H9 (cell line): ENCODE measurements at regions not wholly inside any gene's neighbourhood (a gene's known extent, or its start where the extent isn't known, plus 50 kb on each side); places are given as distances from the start of the nearest gene placed in this dataset.

ENCODE experiments used
- DNase-seq: peaks from one replicate; pipeline ENCODE4 v3.0.0-alpha.2; 2017
- H2AFZ ChIP-seq: one replicate; pipeline ENCODE4 v1.6.1; 2013; ENCODE audit warnings: mild to moderate bottlenecking, low read length, control low read depth, moderate library complexity
- H2AK5ac ChIP-seq: 2 replicates; pipeline ENCODE4 v1.6.1; 2013; ENCODE audit warnings: low read length, control low read depth, mixed read lengths; ENCODE audit not compliant: insufficient read length
- H2BK120ac ChIP-seq: one replicate; pipeline ENCODE4 v1.6.1; 2013; ENCODE audit warnings: low read depth, mild to moderate bottlenecking, low read length, control low read depth, inconsistent platforms; ENCODE audit not compliant: poor library complexity, severe bottlenecking
- H2BK12ac ChIP-seq: 2 replicates; pipeline ENCODE4 v1.6.1; 2013; ENCODE audit warnings: low read length, control low read depth, mixed read lengths, low read depth; ENCODE audit not compliant: insufficient read length
- H2BK15ac ChIP-seq: 2 replicates; pipeline ENCODE4 v1.6.1; 2013; ENCODE audit warnings: low read depth, low read length, control low read depth
- H2BK20ac ChIP-seq: one replicate; pipeline ENCODE4 v1.6.1; 2013; ENCODE audit warnings: low read depth, mild to moderate bottlenecking, low read length, control low read depth, inconsistent platforms; ENCODE audit not compliant: poor library complexity, severe bottlenecking
- H2BK5ac ChIP-seq: 2 replicates; pipeline ENCODE4 v1.6.1; 2013; ENCODE audit warnings: low read length, control low read depth, mixed read lengths; ENCODE audit not compliant: insufficient read length
- H3K14ac ChIP-seq: 2 replicates; pipeline ENCODE4 v1.6.1; 2013; ENCODE audit warnings: low read length, control low read depth; ENCODE audit not compliant: insufficient read depth
- H3K18ac ChIP-seq: 2 replicates; pipeline ENCODE4 v1.6.1; 2013; ENCODE audit warnings: low read depth, mild to moderate bottlenecking, mixed read lengths, low read length, control low read depth; ENCODE audit not compliant: insufficient read length
- H3K23ac ChIP-seq: 2 replicates; pipeline ENCODE4 v1.6.1; 2013; ENCODE audit warnings: low read length, control low read depth, mixed read lengths, low read depth; ENCODE audit not compliant: insufficient read length
- H3K23me2 ChIP-seq: 2 replicates; pipeline ENCODE4 v1.6.1; 2013; ENCODE audit warnings: low read depth, mild to moderate bottlenecking, mixed read lengths, low read length, control low read depth; ENCODE audit not compliant: insufficient read length, poor library complexity, severe bottlenecking
- H3K27ac ChIP-seq: 2 replicates; pipeline ENCODE4 v1.5.1; 2013; ENCODE audit warnings: low read length, control low read depth, mixed read lengths, low read depth; ENCODE audit not compliant: insufficient read length
- H3K27me3 ChIP-seq: 2 replicates; pipeline ENCODE4 v1.6.1; 2013; ENCODE audit warnings: low read length, control low read depth, inconsistent platforms; ENCODE audit not compliant: insufficient read depth
- H3K4ac ChIP-seq: 2 replicates; pipeline ENCODE4 v1.6.1; 2013; ENCODE audit warnings: low read depth, mild to moderate bottlenecking, control low read depth, inconsistent platforms, low read length, moderate library complexity
- H3K4me1 ChIP-seq: 2 replicates; pipeline ENCODE4 v1.6.1; 2013; ENCODE audit warnings: low read length, control low read depth, inconsistent platforms; ENCODE audit not compliant: insufficient read depth
- H3K4me2 ChIP-seq: 2 replicates; pipeline ENCODE4 v1.6.1; 2013; ENCODE audit warnings: low read length, control low read depth, mixed read lengths; ENCODE audit not compliant: insufficient read length, insufficient read depth
- H3K56ac ChIP-seq: 2 replicates; pipeline ENCODE4 v1.6.1; 2013; ENCODE audit warnings: low read depth, mild to moderate bottlenecking, mixed read lengths, low read length, control low read depth; ENCODE audit not compliant: insufficient read length
- H3K79me1 ChIP-seq: 2 replicates; pipeline ENCODE4 v1.6.1; 2013; ENCODE audit warnings: low read depth, mild to moderate bottlenecking, moderate library complexity, low read length, control low read depth, inconsistent platforms; ENCODE audit not compliant: insufficient read depth, poor library complexity, severe bottlenecking
- H3K79me2 ChIP-seq: 2 replicates; pipeline ENCODE4 v1.6.1; 2013; ENCODE audit warnings: low read length, control low read depth, inconsistent platforms; ENCODE audit not compliant: insufficient read depth
- H3K9ac ChIP-seq: 2 replicates; pipeline ENCODE4 v1.6.1; 2013; ENCODE audit warnings: low read length, control low read depth, mixed read lengths; ENCODE audit not compliant: insufficient read length; ENCODE audit errors: extremely low read depth
- H3K9me3 ChIP-seq: one replicate; pipeline ENCODE4 v1.6.1; 2013; ENCODE audit warnings: low read depth, low read length, inconsistent platforms; ENCODE audit not compliant: control insufficient read depth
- H3T11ph ChIP-seq: one replicate; pipeline ENCODE4 v1.6.1; 2013; ENCODE audit warnings: mild to moderate bottlenecking, low read length, control low read depth, inconsistent platforms
- H4K20me1 ChIP-seq: one replicate; pipeline ENCODE4 v1.6.1; 2013; ENCODE audit not compliant: control insufficient read depth, insufficient read length, insufficient read depth
- H4K5ac ChIP-seq: 2 replicates; pipeline ENCODE4 v1.6.1; 2013; ENCODE audit warnings: low read depth, mild to moderate bottlenecking, mixed read lengths, low read length, control low read depth; ENCODE audit not compliant: insufficient read length
- H4K8ac ChIP-seq: replicated peaks from 2 replicates; pipeline ENCODE4 v1.6.1; 2013; ENCODE audit warnings: low read length, control low read depth, mixed read lengths, low read depth; ENCODE audit not compliant: insufficient read length
- H4K91ac ChIP-seq: 2 replicates; pipeline ENCODE4 v1.6.1; 2013; ENCODE audit warnings: low read depth, mild to moderate bottlenecking, moderate library complexity, mixed read lengths, low read length, control low read depth; ENCODE audit not compliant: insufficient read length
- H3K27ac Mint-ChIP-seq, 3 experiments: 2 replicates in 2 of 3; 3 replicates in 1 of 3; pipeline ENCODE4 v1.8.0; 2020 to 2021; ENCODE audit warnings: mixed read lengths in 3 of 3, mild to moderate bottlenecking in 1 of 3, moderate library complexity in 1 of 3
- H3K27me3 Mint-ChIP-seq: 2 replicates; pipeline ENCODE4 v1.8.0; 2021; ENCODE audit warnings: low read depth, mild to moderate bottlenecking, moderate library complexity, mixed read lengths
- H3K36me3 Mint-ChIP-seq, 3 experiments: 2 replicates in 2 of 3; 3 replicates in 1 of 3; pipeline ENCODE4 v1.8.0; 2020 to 2021; ENCODE audit warnings: low read depth in 3 of 3, mixed read lengths in 3 of 3; ENCODE audit not compliant: insufficient read depth in 1 of 3
- H3K4me1 Mint-ChIP-seq, 2 experiments: 2 replicates each; pipeline ENCODE4 v1.8.0; 2020; ENCODE audit warnings: mixed read lengths in 2 of 2
- H3K4me3 Mint-ChIP-seq, 2 experiments: 2 replicates in 1 of 2; 3 replicates in 1 of 2; pipeline ENCODE4 v1.8.0; 2020 to 2021; ENCODE audit warnings: mild to moderate bottlenecking in 2 of 2, mixed read lengths in 2 of 2, moderate library complexity in 1 of 2
- H3K9me3 Mint-ChIP-seq, 2 experiments: 2 replicates in 1 of 2; 3 replicates in 1 of 2; pipeline ENCODE4 v1.8.0; 2020; ENCODE audit warnings: mild to moderate bottlenecking in 2 of 2, mixed read lengths in 2 of 2, moderate library complexity in 1 of 2
- CTCF ChIP-seq: fragments of 200-600 bp; sonication (generic); conservative IDR thresholded peaks from 3 replicates; pipeline ENCODE4 v1.8.0; 2021; ENCODE audit warnings: antibody characterized with exemption, mild to moderate bottlenecking
- WGBS: extraction: QIAGEN DNeasy Blood & Tissue Kit; methylation state at CpG from one replicate; pipeline ENCODE4 v1.1.7; 2013; ENCODE audit warnings: missing lambda C conversion rate, low lambda C conversion rate, mixed read lengths; ENCODE audit not compliant: insufficient read length; ENCODE audit errors: extremely low coverage; 5-methylcytosine and 5-hydroxymethylcytosine counted together

DNA sequence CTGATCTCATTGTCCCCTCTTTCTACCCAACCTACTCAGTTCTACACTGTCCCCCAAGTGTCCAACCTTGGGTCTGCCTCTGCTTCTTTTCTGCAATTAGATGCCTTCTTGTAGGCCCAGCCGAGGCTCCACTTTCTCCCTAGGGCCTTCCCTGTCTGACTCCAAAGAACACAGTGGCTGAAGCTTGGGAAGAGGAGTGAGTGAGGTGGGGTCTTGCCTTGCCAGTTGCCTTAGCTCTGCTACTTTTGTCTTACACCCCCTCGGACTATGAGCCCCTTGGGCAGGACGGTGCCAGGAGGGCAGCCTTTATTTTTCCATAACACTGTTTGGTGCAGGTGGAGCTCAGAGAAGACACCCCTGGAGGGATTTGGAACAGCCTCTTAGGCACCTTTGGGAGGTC, 345.1 kb downstream of the CYP26B1 start:
- no peak for DNase-seq
- Histone ChIP-seq H3K56ac (no peak overlapping the region), H2BK15ac (no peak overlapping the region), H3K27me3 (no peaks in the 10 kb centered on the region), H3K14ac (no peak overlapping the region), H3K9ac (no peak overlapping the region), H3K4ac (no peak overlapping the region), H3K27ac (no peak overlapping the region), H3K9me3 (no peaks in the 10 kb centered on the region), H3K18ac (no peak overlapping the region), H2BK20ac (no peak overlapping the region), H3K23me2 (no peaks in the 10 kb centered on the region), H3K23ac (no peak overlapping the region), H3K4me2 (no peak overlapping the region), H4K91ac (no peak overlapping the region), H4K8ac (no peak overlapping the region), H3T11ph (no peak overlapping the region), H2AK5ac (no peak overlapping the region), H2BK120ac (no peak overlapping the region), H4K20me1 (no peaks in the 10 kb centered on the region), H2BK12ac (no peak overlapping the region), H3K4me1 (no peaks in the 10 kb centered on the region), H3K79me2 (no peaks in the 10 kb centered on the region), H3K79me1 (no peaks in the 10 kb centered on the region), H4K5ac (no peak overlapping the region), H2AFZ (no peak overlapping the region), H2BK5ac (no peak overlapping the region)
- no peak overlapping the region for H3K4me3 Mint-ChIP-seq
- TF ChIP-seq CTCF = no peak
- H3K27me3 Mint-ChIP-seq = peaks cover 7% of the 10 kb centered on the region
- H3K36me3 Mint-ChIP-seq = no peaks in the 10 kb centered on the region
- WGBS = no CpG with 5 or more reads among the region's 3 CpGs
- no peaks in the 10 kb centered on the region; a peak in 1 of 5 replicates for H3K9me3 Mint-ChIP-seq
- no peaks in the 10 kb centered on the region for H3K4me1 Mint-ChIP-seq
- H3K27ac Mint-ChIP-seq = no peak overlapping the region
